Erythroblast (primary cell): ENCODE measurements at regions not wholly inside any gene's neighbourhood (a gene's known extent, or its start where the extent isn't known, plus 50 kb on each side); places are given as distances from the start of the nearest gene placed in this dataset.

Experiments used
- DNase-seq, 2 experiments: peaks; one replicate each; lab custom pipeline; 2025; lab: John Stamatoyannopoulos, UW
- GATA1 ChIP-seq: IDR thresholded peaks from 2 replicates; pipeline ENCODE4 v1.6.1; 2011; ENCODE audit warnings: low read depth, mild to moderate bottlenecking, control low read depth, low read length, moderate library complexity
- POLR2A ChIP-seq: IDR thresholded peaks from 2 replicates; pipeline ENCODE4 v1.6.1; 2011; ENCODE audit warnings: mild to moderate bottlenecking, low read length

GRCh38 chr5:68099327-68099726 is 116.2 kb upstream of the PIK3R1 start:
- TF ChIP-seq POLR2A: no peak
- no peak for DNase-seq

GRCh38 chr5:68093455-68094159 is 121.9 kb upstream of the PIK3R1 start:
- no peak for DNase-seq
- TF ChIP-seq GATA1: no peak
- no peak for TF ChIP-seq POLR2A

GRCh38 chr5:68088302-68088701 is 127.3 kb upstream of the PIK3R1 start:
- no peak for DNase-seq
- TF ChIP-seq POLR2A (no peak), GATA1 (no peak)

DNA sequence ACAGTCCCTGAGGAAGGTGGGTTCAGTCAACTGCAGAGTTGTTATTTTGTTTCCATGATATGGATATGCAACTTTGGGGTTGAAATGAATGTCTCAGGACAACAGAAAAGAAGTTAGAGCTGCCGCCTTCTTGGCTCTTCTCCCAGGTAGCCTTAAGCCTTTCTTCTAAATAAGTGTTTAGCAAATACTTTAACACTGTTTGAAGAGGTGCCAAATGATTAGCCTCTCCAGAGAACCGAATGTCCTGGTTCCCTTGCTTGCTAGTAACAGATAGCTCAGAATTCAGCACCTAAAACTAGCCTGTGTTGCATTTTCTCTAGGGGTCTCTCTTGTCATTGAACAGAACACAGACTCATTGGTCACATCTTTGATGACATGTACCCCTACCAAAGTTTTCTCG is 127.7 kb upstream of the PIK3R1 start:
- TF ChIP-seq POLR2A (no peak), GATA1 (no peak)
- no peak for DNase-seq

DNA sequence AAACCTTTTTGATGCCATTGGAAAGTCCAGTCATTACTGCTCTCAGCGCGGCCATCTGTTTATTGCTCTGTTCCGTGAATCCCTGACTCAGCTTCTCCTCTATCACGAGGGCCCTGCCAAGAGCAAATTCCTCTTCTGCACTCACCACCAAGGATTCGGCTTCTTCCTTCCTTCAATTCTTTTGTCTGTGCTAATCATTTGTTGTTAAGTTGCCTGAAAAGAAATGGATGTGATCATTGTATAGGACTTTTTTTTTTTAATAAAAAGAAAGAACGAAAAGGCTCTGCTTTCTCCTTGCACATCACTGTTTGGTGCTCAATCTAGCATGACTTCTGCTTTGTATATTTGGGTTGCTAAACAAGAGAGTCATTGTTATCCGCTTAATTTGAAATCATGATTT is 128.7 kb upstream of the PIK3R1 start:
- no peak for DNase-seq
- TF ChIP-seq POLR2A (no peak), GATA1 (no peak)

DNA sequence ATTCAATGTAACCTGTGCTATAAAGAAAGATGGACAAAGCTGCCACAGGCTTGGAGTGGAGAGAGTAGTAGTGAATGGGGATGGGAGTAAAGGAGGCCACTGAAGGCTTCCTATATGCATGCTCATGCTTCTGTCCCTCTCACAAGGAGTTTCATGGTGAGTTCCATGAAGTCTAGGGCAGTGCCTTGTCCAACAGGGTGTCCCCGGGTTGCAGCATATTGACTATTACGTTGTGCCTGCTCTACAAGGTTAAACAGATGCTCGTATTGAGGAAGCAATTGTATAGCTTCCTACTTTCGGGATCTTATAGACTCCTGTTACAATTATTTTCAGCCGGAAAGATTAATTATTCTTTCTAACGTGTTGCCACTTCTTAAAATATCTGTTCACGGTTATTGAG is 129.1 kb upstream of the PIK3R1 start:
- no peak for DNase-seq
- no peak for TF ChIP-seq POLR2A
- no peak for TF ChIP-seq GATA1

GRCh38 chr5:68084396-68084795 is 131.2 kb upstream of the PIK3R1 start:
- DNase-seq: no peak
- TF ChIP-seq GATA1 (no peak), POLR2A (no peak)

DNA sequence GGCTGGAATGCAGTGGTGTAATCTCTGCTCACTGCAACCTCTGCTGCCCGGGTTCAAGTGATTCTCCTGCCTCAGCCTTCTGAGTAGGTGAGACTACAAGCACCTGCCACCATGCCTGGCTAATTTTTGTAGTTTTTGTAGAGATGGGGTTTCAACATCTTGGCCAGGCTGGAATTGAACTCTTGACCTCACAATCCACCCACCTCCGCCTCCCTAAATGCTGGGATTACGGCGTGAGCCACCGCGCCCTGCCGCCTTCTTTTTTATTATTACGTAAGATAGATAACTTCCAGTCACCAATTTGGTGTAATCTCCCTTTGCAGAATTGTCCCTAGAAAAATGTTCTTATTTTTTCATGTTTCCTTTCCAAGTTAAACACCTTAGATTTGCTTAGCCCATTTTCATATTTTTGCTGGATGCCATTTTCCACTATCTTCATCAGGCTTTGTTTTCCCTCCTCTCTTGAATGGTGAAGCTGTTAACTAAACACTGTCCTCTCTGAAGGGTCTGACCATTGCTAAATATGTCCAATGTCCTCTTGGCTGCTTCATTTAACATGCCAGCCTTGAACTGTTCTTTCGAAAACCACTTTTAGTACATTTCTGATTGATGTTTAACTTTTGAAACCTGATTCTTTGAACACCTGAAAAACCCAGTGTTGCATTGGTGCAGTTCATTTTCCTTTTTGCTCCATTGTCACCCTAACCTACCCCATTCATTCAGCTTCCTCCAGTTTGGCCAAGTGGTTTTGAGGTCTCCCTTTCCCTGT is 135.1 kb upstream of the PIK3R1 start:
- TF ChIP-seq POLR2A: no peak
- TF ChIP-seq GATA1: no peak
- DNase-seq: no peak

DNA sequence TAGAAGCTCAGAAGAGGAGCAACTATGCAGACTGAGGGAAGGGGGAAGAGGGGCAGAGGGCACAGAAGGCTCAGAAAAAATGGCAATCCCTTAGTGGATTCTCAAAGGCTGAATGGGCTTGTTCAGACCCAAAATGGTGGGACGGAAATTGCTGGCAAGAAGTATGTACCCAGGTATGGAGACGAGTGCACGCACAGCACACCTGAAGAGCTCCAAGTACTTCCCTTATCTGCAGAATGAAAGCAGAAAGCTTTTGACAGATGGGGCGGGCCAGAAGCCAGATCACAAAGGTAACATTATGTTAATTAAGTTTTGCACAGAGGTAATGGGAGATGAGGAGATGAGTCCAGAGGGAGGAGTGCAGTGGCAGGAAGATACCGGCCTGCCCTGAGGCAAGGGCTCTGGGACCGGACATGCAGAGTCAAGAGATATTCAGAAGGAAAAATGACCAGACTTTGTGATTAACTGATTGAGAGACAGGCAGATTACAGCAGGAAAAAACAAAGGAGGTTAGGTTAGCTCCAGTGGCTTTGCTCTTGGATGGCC is 138.1 kb upstream of the PIK3R1 start:
- DNase-seq: no peak
- TF ChIP-seq GATA1: no peak
- TF ChIP-seq POLR2A: no peak

DNA sequence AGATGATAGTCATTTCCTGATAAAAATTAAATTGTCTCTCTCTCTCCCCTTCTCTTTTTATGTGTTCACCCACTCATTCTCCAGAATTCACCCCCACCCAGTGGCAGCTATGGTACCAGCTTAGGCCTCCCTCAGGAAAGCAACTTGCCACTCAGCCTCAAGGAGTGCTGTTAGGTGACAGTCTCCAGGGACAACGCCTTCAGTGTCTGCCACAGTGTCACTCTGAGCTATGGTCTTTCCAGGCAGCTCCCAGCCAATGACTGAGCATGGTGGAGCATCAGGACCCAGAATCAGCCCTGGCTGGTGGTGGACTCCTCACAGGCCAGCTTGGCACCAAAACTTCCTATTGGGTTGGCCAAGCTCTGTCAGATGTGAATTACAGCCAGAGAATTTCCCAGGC is 140.9 kb upstream of the PIK3R1 start:
- DNase-seq: no peak
- no peak for TF ChIP-seq GATA1
- TF ChIP-seq POLR2A: no peak

DNA sequence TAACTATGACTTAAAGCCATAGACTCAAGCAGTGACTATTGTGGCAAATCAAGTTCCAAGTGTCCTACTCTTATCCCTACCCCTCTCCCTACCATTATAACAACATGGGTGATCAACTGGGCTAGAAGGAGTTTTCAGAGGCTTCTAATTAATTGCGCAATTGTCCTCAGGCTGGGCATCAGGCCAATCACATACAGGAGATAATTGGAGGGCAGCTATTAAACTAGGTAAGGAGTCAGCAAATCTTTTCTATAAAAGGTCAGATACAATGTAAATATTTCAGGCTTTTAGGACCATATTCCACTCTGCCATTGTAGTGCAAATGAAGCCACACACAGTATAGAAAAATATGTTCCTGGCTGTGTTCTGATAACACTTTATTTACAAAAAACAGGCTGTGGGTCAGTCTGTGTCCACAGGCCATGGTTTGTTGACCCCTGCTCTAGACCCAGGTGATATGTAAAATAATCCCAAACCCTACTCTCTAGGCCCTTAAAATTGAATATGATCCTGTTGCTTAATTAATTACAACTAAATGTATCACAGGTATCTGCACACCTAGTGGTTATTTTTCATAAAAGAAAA is 141.4 kb upstream of the PIK3R1 start:
- peak; percentile 6 to 45 for DNase-seq
- no peak for TF ChIP-seq POLR2A
- no peak for TF ChIP-seq GATA1

GRCh38 chr5:68071736-68072135 is 143.8 kb upstream of the PIK3R1 start:
- TF ChIP-seq POLR2A (no peak), GATA1 (no peak)
- no peak for DNase-seq

DNA sequence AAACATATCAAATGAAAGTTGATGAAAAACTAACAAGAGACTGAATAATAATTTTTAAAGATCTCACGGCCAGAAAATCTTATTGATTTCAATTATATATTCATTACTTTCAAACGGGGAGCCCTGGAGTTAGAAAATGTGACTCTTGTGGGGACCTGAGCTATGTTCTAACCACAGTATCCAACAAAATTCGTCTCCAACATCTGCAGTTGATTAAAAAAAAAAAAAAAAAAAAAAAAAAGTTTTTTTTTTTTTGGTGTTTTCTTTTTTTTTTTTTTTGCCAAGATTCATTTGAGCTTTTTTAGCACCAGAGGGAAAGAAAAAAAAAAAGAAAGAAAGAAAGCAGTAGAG is 144.3 kb upstream of the PIK3R1 start:
- TF ChIP-seq POLR2A (no peak), GATA1 (no peak)
- DNase-seq: no peak
